ENCODE measurements at regions not wholly inside any gene's neighbourhood (a gene's known extent, or its start where the extent isn't known, plus 50 kb on each side); places are given as distances from the start of the nearest gene placed in this dataset.

- DNase-seq = no peak
These were observed 160.6 kb upstream of the PLCXD3 start for GRCh38 chr5:41670854-41671479.

- peak; percentile 28 for DNase-seq
These were observed 159.8 kb upstream of the PLCXD3 start for GRCh38 chr5:41670216-41670615.

DNA sequence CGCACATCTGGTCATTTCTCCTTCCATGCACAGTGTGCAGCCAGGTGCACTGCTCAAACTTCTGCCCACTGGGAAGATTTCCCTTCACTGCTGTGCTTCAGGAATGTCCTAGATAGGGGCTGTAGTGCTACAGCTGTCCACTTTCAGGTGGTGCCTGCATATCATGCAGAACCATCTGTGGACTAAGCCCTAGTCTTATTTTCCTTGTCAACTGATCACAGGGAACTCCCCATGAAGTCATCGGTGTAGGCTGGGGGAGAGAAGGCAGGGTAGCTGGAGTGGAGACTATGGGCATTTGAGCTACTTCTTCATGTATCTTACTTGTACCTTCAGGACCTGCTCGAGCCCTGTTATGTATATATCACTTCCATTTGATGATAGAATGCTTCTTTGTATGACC lies 150.9 kb upstream of the PLCXD3 start:
- DNase-seq = no peak

DNA sequence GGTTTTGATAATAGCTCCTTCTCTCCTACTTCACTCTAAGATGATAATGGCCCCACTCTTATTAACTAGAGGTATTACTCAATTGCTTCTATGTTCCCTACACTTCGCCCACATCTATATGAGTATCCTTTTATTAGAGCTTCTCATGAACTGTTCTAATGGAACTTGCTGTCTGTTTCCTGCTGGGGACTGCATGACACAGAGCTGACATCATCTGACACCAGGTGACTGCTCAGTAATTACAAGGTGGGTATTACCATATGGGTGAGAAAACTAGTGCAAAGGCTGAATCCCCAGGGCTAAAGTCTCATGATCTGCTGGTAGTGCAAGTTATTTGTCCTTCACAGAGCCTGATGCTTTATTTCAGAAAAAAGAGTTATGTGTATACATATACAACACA lies 146.2 kb upstream of the PLCXD3 start:
- no peak for DNase-seq

DNA sequence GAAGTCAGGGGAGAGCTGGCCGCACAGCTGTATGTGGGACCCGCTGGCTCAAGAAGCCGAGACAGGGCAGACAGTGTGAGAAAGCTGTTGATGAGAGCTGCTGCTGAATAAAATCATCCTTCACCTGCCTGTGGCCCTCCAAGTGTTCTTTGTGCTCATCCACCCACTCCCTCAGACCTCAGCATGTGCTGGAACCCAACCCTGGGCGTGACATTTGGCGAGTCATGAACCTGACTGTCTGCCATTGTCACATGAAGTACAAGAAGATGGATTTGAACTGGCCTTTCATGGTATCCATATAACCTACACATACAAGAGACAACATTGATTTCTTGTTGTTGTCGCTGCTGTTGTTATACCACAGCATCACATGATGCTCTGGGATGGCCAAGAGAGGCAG lies 139.7 kb upstream of the PLCXD3 start:
- DNase-seq = no peak

GRCh38 chr5:41649659-41650058 lies 139.3 kb upstream of the PLCXD3 start:
- DNase-seq = no peak

DNA sequence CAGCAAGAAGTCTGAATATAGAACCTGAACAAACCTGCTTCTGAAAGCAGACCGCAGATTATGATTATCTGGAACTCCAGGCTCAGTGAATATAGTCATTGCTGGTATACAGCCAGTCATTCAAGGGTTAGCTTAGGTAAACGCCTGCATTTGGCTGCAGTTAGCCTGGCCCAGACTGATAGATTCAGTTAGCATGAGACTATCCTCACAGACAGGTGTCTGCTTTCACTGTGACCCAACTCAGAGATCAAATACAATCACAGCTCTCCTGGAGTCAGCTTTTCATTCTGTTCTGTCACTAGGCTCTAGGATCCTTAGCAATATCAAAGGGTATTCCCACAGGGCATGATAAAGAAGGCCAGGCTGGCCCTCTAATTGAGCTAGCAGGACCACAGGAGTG lies 138.6 kb upstream of the PLCXD3 start:
- no peak for DNase-seq

GRCh38 chr5:41641621-41642020 lies 131.2 kb upstream of the PLCXD3 start:
- DNase-seq = no peak

GRCh38 chr5:41638685-41639084 lies 128.3 kb upstream of the PLCXD3 start:
- no peak for DNase-seq

DNA sequence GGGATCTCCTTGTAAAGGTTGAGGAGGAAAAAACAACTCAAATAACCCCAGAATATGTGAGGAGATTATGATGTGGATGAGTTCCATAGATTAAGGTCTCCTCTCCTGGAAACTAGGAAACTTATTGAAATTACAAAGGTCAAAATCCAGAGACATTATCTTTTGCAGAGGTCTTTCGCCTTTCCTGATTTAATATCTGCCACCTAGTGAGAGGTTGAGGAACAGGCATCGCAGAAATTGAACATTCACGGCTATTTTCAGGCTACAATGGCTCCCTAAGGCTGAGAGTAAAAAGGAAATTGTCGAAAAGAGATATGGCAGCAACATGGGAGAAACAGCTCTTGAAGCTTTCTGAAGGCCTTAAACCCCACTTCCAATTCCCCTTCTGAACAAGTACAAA lies 127.5 kb upstream of the PLCXD3 start:
- no peak for DNase-seq

DNA sequence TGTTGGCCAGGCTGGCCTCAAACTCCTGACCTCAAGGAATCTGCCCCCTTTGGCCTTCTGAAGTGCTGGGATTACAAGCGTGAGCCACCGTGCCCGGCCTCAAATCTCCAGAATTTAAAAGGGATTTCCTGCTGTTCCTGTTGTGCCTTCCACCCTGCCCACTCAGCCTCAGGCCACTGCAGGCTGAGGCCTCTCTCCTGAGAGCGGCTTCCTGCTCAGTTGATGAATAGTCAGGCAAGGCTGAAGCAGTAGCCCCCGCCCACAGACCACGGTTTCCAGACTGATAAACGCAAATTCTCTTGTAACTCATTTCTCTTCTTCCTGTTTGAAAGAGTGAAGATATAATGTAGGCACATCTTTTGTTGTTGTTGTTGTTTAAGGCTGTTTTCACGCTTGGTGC lies 127.0 kb upstream of the PLCXD3 start:
- no peak for DNase-seq

- DNase-seq = no peak
These were observed 126.2 kb upstream of the PLCXD3 start for GRCh38 chr5:41636605-41637004.

DNA sequence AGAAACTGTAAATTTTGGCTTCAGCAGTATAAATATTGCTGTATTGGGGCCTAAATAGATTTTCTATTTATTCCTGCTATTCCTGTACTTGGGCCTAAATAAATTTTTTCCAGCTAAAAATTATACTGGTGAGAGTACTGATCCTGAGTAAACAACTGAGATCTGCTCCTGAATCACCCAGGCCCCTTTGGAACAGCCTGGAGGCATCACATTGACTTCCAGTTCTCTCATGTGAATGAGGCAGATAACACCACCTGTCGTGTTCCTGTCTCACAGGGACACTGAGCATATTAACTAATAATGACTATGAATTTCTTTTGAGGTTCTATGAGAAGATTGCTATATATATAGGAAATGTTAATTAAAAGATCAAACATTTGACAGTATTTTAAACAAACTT lies 119.5 kb upstream of the PLCXD3 start:
- DNase-seq = no peak

DNA sequence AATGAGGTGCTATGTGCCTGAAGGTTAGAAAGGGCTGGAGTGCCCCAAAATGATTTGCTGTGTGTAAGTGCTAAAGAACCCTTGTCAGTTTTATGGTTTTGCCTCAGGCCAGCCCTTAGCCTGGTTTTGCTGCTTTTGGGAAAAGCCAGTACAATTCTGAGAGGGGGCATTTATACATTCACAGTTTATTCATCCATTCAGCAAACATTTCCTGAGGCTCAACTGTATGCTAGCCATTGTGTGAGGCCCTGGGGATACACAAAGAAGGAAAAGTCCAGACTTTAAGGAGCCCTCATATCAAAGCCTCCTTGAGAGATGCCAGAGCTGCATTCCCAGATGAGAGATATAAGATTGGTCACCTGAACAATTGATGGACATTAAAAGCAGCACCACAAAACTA lies 115.2 kb upstream of the PLCXD3 start:
- no peak for DNase-seq

DNA sequence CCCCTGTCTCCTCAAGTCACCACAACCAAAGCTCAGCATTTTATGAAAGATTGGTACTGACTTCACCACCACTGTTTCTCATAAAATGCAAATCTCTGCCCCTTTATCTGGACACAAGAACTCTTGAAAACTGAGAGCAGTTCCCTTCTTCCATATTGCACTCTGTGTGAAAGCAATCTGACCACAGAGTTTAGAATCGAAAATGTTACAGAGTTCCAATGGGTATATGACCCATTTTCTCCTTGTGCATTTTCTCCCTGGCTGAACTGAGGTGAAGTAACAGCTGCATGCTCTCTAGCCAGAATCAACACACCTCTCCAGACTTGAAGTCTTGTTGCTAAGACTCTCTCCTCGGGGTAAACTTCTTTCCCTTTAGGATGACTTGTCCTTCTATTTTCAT lies 111.0 kb upstream of the PLCXD3 start:
- DNase-seq = no peak

DNA sequence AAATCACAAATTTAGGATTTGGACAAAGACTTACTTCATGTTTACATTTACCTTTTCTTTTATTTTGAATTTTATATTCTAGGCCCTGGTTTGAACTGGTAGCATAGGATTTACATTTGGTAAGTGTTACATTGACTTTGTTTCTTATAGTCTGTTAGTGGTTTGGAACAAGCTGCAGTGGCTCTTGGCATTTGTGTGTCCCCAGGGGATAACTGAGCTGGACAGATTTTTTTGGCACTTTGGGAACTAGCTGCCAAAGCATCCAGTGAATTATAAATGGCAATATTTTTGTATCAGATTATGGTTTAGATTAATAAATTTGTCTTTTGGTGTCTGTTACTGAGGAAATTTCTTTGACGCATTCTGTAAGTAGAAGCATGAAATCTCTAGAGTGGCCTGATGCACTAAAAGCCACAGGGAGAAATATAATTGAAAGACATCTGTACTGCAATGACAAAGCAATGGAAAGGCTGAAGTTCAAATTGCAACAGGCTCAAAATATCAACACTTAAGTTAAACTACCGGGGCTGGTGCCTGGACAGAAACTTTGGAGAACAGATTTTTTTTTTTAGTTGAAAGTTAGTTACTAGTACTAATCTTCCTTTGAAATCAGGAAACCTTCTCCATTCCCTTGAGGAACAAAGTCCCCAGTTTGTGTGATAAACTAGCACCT lies 107.6 kb upstream of the PLCXD3 start:
- DNase-seq = no peak

DNA sequence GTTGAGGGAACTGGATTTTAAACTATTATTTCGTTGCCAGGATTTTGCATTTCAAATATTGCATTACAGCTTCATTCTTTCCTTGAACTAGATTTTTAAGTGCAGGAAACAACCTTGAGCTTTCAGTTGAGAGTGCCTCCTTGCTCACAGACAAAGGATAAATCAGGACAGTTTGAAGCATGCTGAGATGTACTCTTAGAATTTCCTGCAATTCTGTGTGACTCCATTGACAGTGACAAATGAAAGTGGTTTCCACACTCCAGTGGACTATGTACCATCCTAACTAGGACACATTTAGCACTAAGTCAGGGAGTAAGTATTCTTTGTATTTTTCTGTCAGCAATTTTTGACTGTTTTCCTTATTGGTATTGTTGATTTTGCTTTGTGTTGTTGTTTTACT lies 100.0 kb upstream of the PLCXD3 start:
- DNase-seq = no peak

DNA sequence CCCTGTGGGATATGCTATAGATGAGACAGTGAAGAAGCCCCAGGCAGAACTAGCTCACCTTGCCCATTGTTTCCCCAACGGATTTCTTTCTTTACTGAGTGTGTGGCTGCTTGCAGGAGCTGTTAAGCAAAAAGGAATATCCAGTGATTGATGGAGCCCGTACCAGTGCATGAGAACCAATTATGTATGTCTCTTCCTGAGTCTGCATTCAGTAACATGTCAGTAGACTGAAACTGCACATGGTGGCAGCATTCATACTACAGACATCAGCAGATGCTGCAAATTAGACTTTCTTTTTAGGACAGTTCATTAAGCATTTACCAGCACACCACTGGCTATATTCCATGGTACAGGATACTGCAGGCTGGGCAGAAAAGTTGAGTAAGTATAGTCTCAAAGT lies 90.3 kb upstream of the PLCXD3 start:
- no peak for DNase-seq

DNA sequence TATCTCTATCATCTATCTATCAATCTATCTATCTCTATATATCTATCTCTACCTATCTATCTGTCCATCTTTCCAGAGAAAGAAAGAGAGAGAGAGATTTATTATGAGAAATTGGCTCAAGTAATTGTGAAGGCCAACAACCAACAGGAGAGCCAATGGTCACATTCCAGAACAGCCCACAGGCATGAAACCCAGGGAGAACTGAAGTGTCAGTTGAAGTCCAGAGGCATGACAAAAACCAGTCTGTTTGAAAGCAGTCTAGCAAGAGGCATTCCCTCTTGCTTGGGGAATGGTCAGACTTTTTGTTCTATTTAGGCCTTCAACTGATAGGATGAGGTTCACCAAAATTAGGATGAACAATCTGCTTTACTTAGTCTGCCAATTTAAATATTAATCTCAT lies 87.6 kb upstream of the PLCXD3 start:
- DNase-seq = no peak

GRCh38 chr5:41587668-41588067 lies 77.3 kb upstream of the PLCXD3 start:
- DNase-seq = no peak

- DNase-seq = no peak
These were observed 64.8 kb upstream of the PLCXD3 start for GRCh38 chr5:41575110-41575779.

DNA sequence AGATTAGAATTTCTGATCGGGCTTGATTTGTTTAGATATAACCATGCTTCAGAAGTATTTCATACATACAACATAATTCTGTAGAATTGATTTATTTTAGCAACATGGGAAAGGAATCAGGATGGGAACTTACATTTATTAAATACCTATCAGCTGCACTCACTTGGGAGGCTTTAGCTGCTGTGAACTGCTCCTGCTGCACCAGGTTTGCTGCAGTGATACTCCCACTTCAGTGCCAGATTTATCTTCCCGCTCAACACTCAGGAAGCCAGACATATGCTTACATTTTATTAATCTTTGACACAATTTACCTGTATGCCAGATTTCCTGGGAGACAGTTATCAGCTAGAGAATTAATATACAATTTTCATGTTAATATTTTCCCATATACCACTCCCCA lies 64.0 kb upstream of the PLCXD3 start:
- no peak for DNase-seq
